Mammary epithelial cell (primary cell): ENCODE measurements at regions not wholly inside any gene's neighbourhood (a gene's known extent, or its start where the extent isn't known, plus 50 kb on each side); places are given as distances from the start of the nearest gene placed in this dataset.

Experiments used
- CTCF ChIP-seq, 2 donors: IDR thresholded peaks in 1 of 2; conservative IDR thresholded peaks in 1 of 2; 2 replicates each; pipeline ENCODE4 v1.5.1; 2011 to 2012; ENCODE audit warnings: inconsistent platforms in 2 of 2, low read length in 2 of 2, mild to moderate bottlenecking in 2 of 2, control low read depth in 1 of 2, low read depth in 1 of 2; ENCODE audit not compliant: insufficient read depth in 1 of 2; ENCODE audit errors: extremely low read depth in 1 of 2
- EZH2 ChIP-seq: IDR thresholded peaks from 2 replicates; pipeline ENCODE4 v1.6.1; 2012; ENCODE audit warnings: low read length, inconsistent platforms, borderline replicate concordance

DNA sequence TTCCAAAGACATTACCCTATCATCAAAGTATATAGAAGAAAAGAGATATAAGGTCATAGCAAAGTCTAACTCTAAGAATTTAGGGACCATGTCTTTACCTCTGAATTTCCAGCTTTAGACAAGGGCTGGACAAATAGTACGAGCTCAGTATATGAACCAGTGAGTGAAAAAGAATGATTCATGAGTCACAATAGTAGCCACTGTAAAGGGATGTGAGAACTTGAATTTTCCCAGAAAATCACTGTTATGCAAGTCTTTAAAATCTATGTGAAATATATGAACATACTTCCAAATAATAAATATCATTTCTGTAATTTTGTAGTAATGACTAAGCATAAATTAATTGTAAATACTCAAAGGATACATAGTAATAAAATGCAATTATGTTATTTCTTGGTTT is 305.9 kb upstream of the PRR16 start:
- TF ChIP-seq CTCF (conservative IDR thresholded peaks at IDR 0.05 in 1 of 2, IDR thresholded peaks at IDR 0.05 in 1 of 2; ENCODE audit: extremely low read depth in 1 of 2, insufficient read depth in 1 of 2, low read depth in 1 of 2, low read length in 2 of 2), result no peak
- no peak for TF ChIP-seq EZH2
